NCI-H2107 treated with DMSO at 0.1 percent for 48 hours (cell line): ENCODE measurements at regions not wholly inside any gene's neighbourhood (a gene's known extent, or its start where the extent isn't known, plus 50 kb on each side); places are given as distances from the start of the nearest gene placed in this dataset.
"Not testable (repeated sequence)": the region's sequence is repeated elsewhere in the genome, so short reads cannot be mapped to it uniquely, and the experiment has no call there.

ENCODE experiments used
- DNase-seq: peaks from one replicate; lab custom pipeline; 2025; ENCODE audit not compliant: unreplicated experiment; lab: John Stamatoyannopoulos, UW

DNA sequence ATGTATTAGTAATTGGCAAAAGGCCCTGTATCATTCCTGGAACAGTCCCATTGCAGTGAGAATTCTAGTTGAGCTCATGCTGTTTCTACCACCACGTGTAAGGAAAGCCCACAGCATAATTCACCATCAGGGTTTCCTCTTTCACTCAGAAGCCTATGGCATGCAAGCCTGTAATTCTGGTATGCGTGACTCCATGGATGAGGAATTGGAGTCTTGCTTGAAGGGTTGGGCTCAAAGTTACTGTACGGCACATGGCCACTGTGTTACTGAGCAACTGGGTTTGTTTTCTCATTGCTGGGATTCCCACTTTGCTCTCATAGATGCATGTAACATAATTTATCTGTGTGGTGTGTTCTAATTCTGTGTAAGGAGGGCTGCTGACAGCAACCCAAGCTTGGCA lies 132.3 kb upstream of the NR3C2 start:
- DNase-seq = no peak

DNA sequence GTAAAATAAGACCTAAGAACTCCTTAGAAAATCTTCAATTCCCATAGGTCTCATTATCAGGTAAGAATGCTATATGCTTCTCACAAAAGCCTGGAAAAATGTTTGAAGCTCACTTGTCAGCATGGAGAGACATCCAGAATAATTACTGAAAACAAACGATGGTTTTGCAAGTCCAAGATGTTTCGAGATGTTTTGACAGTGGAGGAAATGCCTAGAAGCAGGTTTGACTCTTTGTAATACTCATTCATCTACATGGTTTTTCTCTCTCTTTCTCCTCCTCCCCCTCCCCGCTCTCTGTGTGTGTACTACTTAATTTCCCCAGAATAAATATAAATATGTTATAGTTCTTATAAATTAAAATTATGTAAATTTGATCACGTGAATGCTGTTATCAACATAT lies 131.9 kb upstream of the NR3C2 start:
- no peak for DNase-seq

DNA sequence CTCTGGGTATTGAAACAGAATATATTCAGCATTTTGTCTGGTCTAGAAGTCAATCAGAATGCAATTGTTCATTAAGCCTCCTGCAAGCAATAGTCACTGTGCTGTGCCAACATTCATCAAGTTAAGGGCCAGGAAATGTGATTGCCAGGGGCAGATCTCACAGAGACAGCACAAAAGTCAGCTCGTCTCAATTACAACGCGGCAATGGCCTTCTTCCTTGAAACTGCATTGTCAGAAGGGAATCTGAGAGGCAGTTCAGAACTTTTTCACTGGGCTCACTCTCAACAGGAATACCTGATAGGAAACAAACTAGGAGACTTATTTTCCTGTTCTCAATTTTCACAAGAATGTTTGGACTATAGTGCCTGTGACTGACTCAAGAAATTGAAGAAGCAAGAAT lies 131.1 kb upstream of the NR3C2 start:
- DNase-seq = no peak

DNA sequence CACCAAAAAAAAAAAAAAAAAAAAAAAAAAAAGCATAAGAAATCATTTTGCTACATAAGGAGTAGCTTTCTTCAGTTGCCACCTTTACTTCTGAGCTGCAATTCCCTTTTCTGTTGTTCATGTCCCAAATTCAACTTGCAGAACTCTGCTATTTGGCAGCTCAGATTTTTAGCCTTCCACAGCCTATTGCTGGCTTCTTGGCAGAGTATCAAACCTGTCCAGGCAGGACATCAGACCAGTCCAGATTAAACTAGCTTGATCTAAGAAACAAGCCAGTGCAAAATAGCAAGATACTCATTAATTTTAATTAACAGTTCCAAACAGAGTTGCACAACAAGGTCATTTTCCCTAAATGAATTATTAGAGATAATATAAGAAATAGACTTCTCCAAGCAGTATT lies 123.6 kb upstream of the NR3C2 start:
- no peak for DNase-seq

DNA sequence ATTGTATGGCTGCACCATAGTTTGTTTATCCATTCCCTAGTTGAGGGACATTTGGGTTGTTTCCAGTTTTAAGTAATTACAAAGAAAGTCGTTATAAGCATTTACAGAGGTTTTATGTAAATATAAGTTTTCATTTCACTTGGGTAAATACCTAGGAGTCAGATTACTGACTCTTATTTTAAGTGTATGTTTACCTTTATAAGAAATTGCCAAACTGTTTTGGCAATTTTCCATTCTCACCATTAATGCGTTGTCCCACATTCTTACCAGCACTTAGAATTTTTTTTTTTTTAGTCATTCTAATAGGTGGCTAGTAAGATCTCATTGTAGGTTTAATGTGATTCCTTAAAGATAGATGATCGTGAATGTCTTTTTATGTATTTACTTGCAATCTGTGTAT lies 121.5 kb upstream of the NR3C2 start:
- no peak for DNase-seq

DNA sequence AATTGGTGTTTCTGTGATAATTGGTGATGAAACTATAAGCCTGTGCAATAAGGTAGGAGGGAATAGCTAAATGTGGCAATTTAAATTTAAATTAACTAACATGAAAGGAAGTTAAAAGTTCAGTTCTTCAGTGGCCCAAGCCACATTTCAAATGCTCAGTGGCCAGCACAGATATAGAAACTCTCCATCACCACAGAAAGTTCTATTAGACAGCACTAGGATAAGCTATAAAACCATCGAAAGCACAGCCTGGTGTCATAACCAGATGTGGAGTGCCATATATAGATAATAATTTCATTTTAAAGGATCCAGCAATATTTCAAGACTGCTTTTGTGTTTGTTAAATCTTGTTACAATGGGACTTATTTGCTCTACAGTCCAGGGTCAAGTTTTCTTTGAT lies 119.3 kb upstream of the NR3C2 start:
- DNase-seq = no peak

DNA sequence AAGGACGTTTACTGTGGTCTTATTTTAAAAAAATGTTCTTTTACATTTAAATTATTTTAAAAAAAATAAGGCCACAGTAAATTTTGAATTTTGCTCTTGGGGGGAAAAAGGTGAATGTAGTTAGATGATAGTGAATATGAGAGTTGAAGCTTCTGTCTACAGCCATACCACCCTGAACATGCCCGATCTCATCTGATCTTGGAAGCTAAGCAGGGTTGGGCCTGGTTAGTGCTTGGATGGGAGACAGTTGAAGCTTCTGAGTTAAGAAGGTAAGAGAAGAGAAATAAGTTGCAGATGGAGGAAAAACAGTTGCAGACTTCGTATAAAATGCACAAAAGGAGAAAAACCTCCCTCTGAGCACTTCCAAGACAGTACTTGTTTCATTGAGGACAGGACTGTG lies 115.6 kb upstream of the NR3C2 start:
- DNase-seq = no peak

DNA sequence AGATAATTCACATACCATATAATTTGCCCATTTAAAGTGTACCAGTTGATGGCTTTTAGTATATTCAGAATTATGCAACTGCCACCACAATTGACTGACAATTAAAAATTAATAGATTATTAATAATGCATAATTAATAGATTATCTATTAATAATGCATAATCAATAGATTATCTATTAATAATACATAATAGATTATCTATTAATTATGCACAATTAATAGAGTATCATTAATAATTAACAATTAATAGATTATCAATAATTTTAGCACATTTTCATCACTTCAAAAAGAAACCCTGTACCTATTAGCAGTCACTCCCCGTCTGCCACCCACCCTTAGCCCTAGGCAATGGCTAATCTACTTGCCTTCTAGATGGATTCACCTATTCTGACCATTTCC lies 108.6 kb upstream of the NR3C2 start:
- no peak for DNase-seq

DNA sequence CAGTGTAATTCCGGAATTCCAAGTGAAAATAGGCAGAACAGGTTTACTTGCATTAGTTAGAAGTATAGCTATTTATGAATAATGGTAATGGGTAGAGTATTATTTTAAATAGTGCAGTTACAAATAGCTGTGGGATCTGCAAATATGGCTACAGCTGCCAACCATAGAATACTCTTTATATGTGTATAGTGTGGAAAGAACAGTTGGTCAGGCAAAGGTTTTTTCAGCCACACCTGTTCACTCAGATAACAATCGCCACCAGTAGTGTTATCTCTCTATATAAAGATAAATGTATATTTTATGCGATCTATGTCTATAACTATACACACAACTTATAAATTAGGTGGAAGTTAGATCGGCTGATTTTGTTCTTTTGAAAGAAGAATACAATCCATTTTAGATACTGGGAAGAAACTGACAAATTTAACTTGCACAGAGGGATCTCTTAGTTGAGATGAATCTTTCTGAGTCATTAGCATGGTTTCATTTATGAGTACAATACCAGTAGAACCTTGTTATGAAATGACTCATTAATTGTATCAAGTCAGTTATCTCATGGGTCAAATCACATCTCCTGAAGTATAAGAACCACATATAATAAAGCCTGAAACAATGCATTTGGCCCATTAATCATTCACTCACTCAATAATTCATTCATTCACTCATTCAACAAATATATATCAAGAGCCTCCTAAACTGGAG lies 100.9 kb upstream of the NR3C2 start:
- no peak for DNase-seq

DNA sequence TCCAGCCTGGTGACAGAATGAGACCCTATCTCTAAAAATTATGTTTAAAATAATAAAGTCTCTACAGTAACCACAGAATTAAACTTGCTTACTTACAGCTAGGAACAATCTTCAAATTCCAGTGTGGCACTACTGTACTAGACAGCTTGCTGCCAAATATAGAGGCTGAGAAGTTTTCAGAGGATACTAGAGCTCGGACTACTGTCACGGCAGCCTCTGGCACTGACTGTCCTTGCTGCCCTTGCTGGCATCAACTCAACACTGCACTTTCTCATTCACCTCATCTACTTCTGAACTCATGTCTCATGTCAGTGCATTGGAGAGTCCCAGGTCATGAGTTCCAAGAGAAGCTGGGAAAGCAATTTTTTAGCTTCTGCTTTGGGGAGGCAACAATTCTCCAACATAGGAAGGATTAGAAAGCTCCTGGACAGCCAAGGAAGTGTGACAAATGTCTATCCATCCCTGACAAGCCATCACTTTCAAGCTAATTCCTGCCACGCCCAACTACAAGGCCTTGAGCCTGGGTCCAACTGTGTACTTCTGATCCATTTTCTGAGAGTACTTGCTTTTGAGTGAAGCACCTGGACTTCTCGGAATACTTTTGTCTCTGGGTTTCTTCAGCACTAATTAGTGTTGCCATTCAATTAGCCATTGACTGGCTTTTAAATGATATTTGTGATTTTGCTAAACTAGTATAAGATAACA lies 98.6 kb upstream of the NR3C2 start:
- no peak for DNase-seq

DNA sequence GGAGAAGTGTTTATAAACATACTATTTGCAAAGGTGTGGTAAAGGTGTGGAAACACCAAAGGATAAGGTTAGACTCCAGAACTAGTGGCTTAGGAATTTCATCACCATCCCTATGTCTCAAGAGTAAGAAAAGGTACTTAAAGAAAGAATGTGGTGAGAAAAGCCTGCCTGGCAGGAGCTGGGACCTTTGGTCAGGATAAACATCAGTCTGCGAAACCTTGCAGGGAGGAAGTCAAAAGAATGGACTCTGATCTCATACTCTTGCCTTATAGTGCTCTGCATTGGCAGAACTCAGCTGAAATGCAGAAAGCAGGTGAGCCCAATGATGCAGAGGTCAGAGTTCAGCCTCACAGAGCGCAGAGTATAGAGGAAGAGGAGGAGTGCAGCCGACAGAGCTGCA lies 97.2 kb upstream of the NR3C2 start:
- no peak for DNase-seq

DNA sequence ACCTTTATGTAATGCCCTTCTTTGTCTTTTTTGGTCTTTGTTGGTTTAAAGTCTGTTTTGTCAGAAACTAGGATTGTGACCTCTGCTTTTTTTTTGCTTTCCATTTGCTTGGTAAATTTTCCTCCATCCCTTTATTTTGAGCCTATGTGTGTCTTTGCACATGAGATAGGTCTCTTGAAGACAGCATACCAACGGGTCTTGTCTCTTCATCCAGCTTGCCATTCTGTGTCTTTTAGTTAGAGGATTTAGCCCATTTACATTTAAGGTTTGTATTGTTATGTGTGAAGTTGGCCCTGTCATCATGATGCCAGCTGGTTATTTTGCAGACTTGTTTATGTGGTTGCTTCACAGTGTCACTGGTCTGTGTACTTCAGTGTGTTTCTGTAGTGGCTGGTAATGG lies 91.6 kb upstream of the NR3C2 start:
- not testable (repeated sequence) for DNase-seq

DNA sequence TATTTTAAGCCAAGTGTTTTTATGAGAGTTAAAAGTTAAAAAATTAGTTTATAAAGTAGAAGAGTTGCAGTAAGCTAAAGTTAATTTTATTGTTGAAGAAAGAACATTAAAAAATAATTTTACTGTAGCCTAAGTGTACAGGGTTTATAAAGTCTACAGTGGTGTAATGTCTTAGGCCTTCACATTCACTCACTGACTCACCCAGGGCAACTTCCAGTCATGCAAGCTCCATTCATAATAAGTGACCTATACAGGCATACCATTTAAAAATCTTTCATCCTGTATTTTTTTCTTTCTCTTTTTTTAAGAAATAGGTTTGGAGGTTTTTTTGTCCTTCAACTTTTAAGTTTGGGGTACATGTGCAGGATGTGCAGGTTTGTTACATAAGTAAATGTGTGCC lies 87.9 kb upstream of the NR3C2 start:
- DNase-seq = no peak

DNA sequence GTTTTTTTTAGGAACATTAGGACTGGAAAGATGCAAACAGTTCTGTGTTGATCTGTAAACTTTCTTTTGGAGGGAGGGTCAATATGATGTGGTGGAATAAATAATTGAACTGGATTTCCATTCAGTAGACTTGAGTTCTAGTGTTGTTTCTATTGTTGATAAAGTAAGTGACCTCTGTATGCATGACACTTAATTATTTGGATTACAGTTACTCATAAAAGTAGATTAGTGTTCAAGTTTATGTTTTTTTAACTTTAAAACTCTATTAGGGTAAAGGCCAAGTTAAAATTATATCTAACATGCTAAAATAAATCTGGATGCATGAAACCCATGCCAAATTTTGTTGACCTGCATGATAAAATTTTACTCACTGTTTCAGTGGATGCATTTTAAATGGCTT lies 85.4 kb upstream of the NR3C2 start:
- DNase-seq = no peak

DNA sequence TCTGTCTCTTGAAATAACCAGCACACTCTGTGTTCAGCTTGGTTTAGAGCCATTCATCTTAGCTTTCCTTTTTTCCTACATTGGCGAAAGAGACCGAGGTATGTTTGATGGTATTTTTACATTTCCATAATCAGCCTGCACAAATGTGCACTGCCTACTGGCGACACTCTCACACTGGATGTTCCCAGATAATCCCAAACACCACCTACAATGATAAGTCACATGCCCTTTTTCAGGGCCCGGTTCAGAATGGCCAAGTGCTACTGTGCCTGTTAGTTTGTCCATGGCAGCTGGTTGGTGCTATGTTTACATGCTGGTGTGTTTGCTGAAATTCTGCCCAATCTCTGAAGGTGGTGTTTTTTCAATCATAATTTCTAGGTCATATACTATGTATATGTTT lies 80.8 kb upstream of the NR3C2 start:
- no peak for DNase-seq

DNA sequence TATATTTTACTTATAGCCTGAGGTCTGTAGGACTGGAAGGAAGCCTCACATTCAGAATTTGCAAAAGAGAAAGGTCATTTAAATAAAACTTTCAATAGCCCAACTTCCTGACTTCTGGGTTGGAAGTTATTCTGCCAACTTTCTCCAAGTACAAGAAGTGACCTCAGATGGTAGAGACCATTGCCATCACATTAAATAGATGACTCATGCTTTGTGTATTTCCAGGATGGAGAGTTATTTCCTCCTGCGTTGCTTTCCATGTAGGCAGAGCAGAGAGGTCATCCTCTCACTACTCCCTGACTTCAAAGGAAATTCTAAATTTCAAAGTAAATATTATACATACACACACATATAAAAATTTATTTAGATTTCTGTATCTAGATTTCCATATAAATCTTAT lies 73.0 kb upstream of the NR3C2 start:
- DNase-seq = no peak

DNA sequence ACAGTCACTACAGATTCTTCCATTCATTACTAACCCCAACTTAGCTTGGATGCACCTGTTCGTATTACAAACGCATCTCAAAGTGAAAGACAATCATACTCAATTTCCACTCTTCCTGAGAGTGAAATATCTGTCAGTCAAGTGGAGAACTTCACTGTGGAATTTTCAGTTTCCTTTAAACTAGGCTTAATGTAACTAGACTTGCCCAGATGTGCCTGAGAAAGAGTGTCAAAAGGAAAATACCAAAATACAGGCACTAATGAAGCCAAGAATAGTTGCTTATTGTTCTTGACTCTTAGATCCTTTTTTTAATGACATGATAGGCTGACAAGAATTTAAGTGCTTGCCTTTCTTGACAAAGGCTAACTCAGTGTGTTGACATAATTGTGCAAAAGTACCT lies 72.4 kb upstream of the NR3C2 start:
- DNase-seq = no peak

DNA sequence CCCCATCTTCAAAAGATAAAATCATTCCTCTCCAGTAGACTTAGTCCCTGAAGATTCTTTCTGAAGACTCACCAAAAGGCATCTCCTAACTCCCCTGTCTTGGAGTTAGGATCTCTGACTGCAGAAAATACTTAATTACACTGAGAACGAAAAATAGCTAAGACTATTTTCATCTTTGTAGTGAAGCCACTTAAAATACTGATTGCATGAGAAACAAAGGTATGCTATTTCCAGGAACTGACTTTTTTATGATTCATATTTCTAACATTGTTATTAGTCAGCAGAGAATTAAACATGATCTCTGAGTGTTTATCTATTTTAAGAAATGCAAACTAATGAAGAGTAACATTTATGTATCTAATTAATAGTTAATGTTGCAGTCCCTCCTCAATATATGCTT lies 71.8 kb upstream of the NR3C2 start:
- DNase-seq = no peak

DNA sequence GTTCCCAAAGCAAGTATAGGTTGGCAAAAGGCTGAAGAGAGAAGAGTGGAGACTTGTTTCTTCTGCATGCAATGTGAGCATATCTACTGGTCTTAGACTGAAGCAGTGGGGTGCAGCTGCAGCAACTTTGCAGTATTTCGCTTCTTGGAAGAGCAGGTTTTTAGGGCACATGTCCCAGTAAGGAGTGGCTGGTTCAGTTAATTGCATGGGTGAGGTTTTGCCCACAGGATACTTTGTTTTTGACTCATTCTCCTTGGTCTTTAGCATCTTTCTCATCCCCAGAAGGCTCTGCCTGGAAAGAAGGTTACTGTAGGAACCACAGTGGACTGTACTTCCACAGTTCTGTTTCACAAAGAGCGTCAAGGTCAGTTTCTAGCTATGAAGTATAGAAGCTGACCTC lies 68.0 kb upstream of the NR3C2 start:
- no peak for DNase-seq

DNA sequence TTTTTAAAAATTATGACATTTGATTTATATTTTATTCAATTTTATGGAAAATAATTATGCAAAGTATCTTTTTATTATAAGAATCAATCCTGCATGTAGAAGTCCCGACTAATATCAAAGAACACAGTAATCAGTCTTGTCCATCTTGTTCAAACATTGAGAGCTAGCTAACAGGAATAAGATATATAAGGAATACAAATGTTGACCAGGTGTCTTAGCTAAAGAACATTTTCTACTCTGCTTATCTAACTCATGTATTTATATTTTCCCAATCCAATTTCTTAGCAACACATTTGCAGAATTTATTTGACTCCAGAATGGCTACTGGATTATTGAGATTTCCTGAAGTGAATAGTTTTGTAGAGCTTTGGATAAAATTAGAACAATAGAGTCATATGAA lies 61.5 kb upstream of the NR3C2 start:
- DNase-seq = no peak

DNA sequence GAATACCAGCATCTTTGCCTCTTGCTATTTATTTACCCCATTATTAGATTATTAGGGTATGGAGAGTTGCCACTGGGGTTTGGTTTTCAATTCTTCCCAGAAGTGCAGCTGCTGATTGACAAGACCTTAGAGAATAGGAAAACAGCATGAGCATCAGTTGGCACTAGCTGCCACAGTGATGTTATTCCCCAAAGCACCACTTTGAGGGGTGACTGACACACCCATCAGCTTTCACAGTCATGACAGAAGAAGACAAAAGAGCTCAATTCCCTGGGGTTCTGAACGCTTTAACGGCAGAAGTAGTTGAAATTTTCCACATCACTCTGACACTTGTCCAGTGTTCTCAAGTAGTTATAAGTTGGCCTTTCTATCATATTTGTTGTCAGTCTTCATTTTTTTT lies 55.0 kb upstream of the NR3C2 start:
- DNase-seq = no peak

DNA sequence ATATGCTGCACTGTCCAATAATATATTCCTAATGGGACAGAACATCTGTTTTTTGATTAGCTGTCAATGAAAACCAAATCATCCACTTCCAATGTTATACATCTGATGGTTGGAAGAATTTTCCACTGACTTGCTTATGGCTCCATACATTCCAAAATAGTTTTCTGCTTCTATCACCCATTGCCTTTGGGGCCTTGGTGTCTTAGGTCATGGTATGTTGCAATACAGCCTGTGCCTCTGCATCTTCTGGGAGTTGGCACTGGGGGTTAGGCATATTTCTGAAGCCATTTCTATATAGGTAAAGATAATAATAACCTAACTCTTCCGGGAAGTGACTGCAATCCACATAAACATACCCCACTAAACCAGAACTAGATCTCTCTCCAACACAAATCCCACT lies 53.2 kb upstream of the NR3C2 start:
- no peak for DNase-seq
